ENCODE measurements at regions not wholly inside any gene's neighbourhood (a gene's known extent, or its start where the extent isn't known, plus 50 kb on each side); places are given as distances from the start of the nearest gene placed in this dataset.

DNA sequence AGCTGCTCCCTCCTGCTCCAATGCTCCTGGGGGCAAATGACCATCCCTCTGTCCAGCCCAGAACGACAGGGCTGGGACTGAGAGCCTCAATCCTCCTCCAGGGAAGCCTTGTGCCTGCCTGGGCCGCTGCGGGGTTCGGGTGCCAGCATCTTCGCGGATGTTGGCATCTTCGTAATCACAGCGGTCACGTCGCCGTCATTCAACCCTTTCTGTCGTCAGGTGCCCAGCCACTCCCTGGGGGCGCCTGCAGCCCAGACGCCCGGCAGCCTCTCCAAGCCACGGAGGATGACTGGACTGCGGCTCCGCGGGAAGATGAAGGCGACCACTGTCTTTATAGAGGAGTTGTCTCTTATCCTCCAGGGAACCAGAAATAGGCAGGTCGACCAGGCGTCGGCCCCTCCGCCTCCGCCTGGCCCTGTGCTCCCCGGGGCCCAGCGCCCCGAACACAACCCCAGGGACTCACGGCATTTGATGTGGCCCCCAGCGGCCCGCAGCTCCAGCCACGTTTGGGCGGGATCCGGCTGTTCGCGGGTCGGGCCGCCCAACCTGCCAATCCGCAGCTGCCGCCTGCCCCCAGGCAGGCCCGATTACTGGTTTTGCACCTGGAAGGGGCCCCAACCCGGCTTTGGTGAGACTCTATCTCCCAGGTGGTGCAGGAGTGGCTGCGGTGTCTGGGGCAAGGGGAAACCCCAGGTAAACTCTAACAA lies 113.9 kb downstream of the THNSL2 start:
- no peak for TF ChIP-seq RAD21 (conservative IDR thresholded peaks at IDR 0.05)
- TF ChIP-seq, protein P1, sequence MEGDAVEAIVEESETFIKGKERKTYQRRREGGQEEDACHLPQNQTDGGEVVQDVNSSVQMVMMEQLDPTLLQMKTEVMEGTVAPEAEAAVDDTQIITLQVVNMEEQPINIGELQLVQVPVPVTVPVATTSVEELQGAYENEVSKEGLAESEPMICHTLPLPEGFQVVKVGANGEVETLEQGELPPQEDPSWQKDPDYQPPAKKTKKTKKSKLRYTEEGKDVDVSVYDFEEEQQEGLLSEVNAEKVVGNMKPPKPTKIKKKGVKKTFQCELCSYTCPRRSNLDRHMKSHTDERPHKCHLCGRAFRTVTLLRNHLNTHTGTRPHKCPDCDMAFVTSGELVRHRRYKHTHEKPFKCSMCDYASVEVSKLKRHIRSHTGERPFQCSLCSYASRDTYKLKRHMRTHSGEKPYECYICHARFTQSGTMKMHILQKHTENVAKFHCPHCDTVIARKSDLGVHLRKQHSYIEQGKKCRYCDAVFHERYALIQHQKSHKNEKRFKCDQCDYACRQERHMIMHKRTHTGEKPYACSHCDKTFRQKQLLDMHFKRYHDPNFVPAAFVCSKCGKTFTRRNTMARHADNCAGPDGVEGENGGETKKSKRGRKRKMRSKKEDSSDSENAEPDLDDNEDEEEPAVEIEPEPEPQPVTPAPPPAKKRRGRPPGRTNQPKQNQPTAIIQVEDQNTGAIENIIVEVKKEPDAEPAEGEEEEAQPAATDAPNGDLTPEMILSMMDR (IDR thresholded peaks at IDR 0.05; ENCODE audit: poor library complexity, severe bottlenecking), result no peak
- no peak for TF ChIP-seq SMC3 (conservative IDR thresholded peaks at IDR 0.05; ENCODE audit: poor library complexity)
- TF ChIP-seq EZH2 (IDR thresholded peaks at IDR 0.05; ENCODE audit: borderline replicate concordance, insufficient read depth, low read length, poor library complexity, severe bottlenecking), result no peak
- no peak for TF ChIP-seq EP300 (conservative IDR thresholded peaks at IDR 0.05; ENCODE audit: poor library complexity, severe bottlenecking)
- TF ChIP-seq, protein P2, sequence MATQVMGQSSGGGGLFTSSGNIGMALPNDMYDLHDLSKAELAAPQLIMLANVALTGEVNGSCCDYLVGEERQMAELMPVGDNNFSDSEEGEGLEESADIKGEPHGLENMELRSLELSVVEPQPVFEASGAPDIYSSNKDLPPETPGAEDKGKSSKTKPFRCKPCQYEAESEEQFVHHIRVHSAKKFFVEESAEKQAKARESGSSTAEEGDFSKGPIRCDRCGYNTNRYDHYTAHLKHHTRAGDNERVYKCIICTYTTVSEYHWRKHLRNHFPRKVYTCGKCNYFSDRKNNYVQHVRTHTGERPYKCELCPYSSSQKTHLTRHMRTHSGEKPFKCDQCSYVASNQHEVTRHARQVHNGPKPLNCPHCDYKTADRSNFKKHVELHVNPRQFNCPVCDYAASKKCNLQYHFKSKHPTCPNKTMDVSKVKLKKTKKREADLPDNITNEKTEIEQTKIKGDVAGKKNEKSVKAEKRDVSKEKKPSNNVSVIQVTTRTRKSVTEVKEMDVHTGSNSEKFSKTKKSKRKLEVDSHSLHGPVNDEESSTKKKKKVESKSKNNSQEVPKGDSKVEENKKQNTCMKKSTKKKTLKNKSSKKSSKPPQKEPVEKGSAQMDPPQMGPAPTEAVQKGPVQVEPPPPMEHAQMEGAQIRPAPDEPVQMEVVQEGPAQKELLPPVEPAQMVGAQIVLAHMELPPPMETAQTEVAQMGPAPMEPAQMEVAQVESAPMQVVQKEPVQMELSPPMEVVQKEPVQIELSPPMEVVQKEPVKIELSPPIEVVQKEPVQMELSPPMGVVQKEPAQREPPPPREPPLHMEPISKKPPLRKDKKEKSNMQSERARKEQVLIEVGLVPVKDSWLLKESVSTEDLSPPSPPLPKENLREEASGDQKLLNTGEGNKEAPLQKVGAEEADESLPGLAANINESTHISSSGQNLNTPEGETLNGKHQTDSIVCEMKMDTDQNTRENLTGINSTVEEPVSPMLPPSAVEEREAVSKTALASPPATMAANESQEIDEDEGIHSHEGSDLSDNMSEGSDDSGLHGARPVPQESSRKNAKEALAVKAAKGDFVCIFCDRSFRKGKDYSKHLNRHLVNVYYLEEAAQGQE (IDR thresholded peaks at IDR 0.05; ENCODE audit: borderline replicate concordance), result no peak
